Daoy (cell line): ENCODE measurements at regions not wholly inside any gene's neighbourhood (a gene's known extent, or its start where the extent isn't known, plus 50 kb on each side); places are given as distances from the start of the nearest gene placed in this dataset.
A peak's percentile ranks its signal among the peaks of the same experiment; 100 is the strongest.

ENCODE experiments used
- DNase-seq: peaks from one replicate; pipeline ENCODE4 v3.0.0-alpha.2; 2015; ENCODE audit warnings: low read depth

GRCh38 chr4:66694739-66695138 is 850.6 kb downstream of the CENPC start:
- no peak for DNase-seq

DNA sequence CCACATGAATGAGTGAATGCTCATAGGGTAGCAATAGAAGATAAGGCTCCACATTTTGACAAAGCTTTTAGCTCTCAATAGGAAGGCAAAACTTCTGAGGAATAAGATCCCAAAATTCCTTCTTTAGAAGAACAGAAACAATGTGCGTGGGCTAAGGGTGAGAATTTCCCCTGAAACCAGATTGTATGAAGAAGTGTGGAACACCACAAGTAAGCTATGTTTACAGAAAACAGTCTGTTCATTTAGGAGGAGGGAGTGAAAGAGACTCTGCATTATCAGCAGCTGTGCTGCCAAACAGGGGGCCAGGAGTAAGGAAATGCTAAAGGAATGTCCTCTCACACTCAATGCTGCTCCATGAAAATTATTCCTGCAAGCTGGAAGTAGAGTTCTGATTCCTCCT is 851.6 kb downstream of the CENPC start:
- no peak for DNase-seq

GRCh38 chr4:66691101-66691500 is 854.2 kb downstream of the CENPC start:
- DNase-seq: no peak

DNA sequence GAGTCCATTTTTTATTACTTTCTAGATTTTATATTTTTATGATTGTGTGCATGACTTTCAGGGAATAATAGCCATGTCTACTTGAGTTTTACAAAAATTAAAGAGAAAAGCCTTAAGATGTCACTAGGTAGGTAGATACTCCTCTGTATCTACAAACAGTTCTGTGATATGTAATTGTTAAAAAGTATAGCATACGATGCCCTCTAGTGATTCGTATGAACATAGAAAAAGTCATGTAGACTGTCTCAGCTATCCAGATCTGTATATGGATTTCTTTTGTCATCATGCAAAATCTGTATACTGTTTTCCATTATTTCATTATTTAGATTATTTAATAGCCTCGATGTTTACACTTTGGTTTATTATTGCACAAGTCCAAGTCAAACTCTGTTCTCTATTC is 856.6 kb downstream of the CENPC start:
- DNase-seq: peak; percentile 4

GRCh38 chr4:66687459-66687858 is 857.8 kb downstream of the CENPC start:
- DNase-seq: no peak

DNA sequence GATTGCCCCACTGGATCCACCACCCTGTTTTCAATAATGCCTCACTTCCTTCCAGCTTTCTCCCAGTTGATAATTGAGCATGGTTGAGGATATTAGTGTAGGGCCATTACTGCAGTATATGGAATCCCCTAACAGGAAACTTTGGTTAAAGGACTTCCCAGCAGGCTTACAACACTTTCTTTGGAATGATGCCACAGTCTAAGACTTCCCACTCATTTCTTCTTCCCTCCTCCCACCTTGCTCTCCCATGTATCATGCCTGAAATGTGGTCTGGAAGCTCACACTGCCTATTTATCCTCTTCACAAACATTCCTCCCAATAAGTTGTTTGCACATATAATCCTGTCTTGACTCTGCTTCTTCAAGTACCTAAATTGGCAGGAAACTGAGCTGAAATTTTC is 863.3 kb downstream of the CENPC start:
- peak; percentile 4 for DNase-seq

- no peak for DNase-seq
Observed at GRCh38 chr4:66667249-66667648, 878.1 kb downstream of the CENPC start.

DNA sequence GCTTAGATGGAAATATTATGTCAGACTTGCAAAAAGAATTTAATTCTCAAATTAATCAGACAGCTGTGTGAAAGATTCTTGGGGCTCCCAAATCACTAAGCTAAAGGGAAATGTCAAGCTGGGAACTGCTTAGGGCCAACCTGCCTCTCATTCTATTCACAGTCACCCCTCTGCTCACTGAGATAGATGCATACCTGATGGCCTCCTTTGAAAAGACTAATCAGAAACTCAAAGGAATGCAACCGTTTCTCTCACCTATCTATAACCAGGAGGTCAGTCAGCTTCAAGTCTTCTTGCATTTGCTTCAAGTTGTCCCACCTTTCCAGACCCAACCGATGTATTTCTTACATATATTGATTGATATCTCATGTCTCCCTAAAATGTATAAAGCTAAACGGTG is 882.7 kb downstream of the CENPC start:
- DNase-seq: no peak

DNA sequence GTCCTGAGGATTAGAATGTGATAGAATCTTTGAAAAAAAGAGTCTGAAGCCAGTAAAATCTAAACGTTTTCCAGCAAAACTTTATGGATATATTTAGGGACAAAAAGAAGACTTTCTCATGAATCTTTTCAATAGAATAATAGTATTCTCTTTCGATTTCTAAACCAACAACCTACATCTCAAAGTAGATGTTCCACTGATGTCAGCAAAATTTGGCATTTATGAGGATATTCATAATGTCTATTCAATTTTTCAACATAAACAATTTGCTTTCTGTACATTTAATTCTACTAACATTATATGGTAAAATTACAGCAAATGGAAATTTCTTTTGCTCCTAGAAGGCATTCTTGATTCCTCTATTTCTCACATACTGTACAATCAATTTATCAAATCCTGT is 886.5 kb downstream of the CENPC start:
- DNase-seq: no peak

- no peak for DNase-seq
Observed at GRCh38 chr4:66655505-66655904, 889.8 kb downstream of the CENPC start.

GRCh38 chr4:66653937-66654336 is 891.4 kb downstream of the CENPC start:
- no peak for DNase-seq

DNA sequence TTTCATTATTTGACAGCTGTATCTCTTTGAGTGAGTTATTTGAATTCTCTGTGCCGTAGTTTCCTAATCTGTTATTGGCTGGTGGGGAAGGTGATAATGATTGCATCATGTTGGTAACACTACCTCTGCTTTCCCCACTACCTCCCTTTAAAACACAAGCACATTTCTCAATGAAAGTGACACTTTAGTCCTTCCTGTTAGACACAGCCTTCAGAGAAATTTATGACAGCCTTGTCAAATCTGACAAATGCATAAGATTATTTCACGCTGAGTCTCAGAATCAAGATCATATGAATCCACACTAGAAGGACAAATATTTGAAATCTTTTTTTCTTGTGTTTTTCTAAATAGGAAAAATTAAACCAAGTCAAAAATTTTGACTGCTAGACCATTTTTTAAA is 896.1 kb downstream of the CENPC start:
- no peak for DNase-seq

DNA sequence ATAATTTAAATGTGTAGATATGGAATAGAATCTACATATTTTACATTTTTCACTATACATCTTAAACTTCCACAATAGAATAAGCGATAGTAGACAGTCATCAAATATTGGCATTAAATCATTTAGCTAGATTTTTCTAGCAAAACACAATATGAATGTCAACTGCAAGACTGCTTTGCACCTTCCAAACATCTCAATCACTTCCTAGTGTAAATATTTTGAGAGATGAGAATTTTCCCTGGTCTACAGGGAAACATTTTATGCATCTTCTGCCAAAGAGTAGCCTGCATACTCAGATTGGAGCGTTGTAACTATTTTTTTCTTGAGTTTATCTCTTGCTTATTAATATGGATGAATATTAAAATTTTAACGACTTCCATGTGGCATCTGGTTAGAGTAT is 897.4 kb downstream of the CENPC start:
- no peak for DNase-seq

DNA sequence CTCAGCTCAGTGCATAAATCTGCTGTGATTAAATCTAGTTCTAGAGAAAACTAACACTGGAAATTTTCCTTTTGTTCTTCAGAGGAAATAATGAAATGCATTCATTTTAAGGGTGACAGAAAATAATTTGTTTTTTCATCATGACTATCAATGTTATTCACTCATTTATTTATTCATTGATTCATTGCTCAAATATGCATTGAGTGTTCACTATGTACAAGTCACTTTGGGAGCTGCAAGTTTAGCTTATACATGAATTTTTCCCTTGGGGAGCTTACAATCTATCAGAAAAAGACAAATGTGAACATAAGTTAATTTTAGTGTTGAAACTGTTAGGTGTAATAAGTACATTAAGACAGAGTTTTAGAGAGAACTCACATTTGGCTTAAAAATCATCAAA is 897.8 kb downstream of the CENPC start:
- no peak for DNase-seq

- no peak for DNase-seq
Observed at GRCh38 chr4:66640233-66640990, 904.9 kb downstream of the CENPC start.

DNA sequence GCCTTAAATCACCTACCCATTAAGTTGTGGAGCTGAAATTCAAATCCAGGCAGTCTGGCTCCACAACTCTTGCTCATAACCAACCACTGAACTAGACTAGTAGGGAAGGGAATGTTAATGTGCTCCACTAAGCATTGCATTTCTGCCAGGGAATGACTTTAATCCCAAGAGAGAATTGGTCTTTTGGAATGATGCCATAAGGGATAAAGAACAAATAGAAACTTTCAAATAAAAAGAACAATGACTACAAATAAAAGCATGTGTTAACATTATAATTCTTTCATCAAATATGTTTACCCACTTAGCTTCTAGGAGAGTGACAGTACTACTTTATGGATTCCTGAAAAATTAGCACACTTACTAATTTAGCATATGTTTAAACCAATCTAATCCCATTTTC is 905.9 kb downstream of the CENPC start:
- DNase-seq: no peak

DNA sequence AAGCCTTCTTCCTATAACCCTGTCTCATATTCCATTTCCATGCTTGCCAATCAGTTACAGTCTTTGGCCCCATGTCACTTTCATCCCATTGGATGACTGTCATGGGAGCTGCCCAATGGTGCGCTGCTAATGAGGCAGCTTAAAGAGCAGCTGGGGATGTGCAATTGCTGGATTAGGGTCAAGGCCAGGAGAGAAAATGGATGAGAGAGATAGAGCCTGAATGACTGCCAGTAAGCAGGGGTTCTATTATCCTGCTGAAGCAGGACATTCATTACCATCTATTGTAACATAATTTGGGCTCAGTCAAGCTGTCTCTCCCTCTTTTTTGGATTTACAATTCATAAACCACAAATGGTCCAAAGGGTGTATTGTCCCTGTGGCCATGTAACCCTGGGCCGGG is 909.0 kb downstream of the CENPC start:
- DNase-seq: no peak

- no peak for DNase-seq
Observed at GRCh38 chr4:66633477-66633876, 911.8 kb downstream of the CENPC start.

DNA sequence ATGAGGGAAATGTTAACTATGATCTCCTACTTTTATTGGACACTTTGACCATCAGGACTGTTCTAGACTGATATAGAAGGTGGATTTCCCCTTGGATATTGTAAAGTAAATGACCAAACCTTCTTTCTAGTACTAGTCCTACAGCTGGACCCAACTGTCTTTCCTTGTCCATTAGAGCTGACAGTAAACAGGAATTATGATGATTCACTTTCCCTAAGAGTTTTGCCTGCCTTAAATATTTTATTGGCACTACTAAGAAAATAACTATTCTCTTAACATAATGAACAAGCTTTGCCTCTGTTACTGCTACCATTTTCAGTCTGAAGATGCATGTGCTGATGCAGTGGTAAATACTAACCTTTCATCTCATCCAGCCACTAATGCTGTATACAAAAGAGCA is 915.4 kb downstream of the CENPC start:
- DNase-seq: no peak

DNA sequence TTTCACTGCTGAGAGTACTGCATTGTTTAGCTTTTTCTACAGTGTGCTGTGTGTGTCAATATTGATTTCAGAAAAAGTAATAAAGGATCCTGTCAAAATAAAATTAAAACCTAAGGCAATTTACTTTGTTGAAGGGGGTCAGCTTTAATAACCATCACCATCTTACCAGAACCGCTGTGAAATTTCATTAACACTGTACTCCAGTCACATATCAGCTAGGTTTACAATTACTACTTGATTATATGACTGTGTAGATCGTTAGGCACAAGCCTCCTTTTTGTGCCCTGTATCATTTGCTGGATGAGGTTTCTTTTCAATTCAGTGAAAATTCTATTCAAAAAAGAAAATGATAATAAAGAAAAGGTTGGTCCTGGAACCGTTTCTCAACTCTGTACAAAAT is 917.2 kb downstream of the CENPC start:
- DNase-seq: no peak

- DNase-seq: no peak
Observed at GRCh38 chr4:66625480-66625879, 919.8 kb downstream of the CENPC start.

DNA sequence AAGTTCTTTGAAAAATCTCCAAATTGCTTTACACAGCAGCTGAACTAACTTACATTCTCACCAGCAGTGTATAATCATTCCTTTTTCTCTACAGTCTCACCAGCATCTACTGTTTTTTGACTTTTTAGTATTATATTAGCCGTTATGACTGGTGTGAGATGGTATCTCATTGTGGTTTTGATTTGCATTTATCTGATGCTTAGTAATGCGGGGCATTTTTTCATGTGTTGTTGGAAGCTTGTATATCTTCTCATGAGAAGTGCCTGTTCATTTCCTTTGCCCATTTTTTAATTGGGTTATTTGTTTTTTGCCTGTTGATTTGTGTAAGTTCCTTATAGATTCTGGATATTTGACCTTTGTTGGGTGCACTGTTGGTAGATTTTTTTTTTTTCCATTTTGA is 931.7 kb downstream of the CENPC start:
- no peak for DNase-seq

DNA sequence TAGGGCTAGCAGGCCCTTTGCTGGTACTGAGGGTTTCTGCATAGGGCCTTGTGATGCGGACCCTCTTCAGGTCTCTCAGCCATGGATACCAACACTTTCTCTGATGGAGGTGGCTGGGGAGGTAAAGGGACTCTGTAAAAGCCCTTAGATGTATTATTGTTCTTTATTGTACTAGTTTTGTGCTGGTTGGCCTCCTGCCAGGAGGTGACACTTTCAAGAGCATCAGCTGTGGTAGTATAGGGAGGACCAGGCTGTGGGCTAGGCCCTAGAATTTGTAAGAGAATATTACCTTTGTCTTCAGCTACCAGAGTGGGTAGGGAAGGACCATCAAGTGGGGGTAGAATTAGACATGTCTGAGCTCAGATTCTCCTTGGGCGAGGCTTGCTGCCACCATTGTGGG is 936.3 kb downstream of the CENPC start:
- no peak for DNase-seq

DNA sequence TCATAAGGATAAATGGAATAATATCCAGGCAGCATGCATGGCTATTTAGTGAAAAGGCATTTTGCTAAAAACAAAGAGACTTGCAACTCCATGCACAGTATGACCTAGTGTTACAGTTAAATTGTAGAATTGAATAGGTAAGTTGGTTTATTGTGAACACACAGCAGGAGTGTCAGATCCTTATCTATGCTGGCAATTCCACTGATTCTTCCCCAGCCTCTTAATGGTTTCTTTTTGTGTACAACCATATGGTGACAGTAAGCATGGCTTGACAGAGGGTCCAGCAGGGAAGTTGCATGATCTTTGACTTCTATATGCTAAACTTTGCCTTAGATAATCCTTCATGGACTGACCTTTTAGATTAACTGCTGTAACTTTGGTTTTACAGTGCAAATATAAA is 936.6 kb upstream of the EPHA5 start:
- DNase-seq: no peak
